ENCODE measurements at regions not wholly inside any gene's neighbourhood (a gene's known extent, or its start where the extent isn't known, plus 50 kb on each side); places are given as distances from the start of the nearest gene placed in this dataset.
"Not testable (repeated sequence)": the region's sequence is repeated elsewhere in the genome, so short reads cannot be mapped to it uniquely, and the experiment has no call there.

- Histone ChIP-seq H2BK20ac (ENCODE audit: low read depth, low read length, poor library complexity, severe bottlenecking) (no peak overlapping the region), H3K27me3 (ENCODE audit: insufficient read depth, low read length) (no peaks in the 10 kb centered on the region), H2BK15ac (ENCODE audit: low read depth, low read length) (no peak overlapping the region), H4K20me1 (ENCODE audit: control insufficient read depth, insufficient read depth, insufficient read length) (no peaks in the 10 kb centered on the region), H3K18ac (ENCODE audit: insufficient read length, low read depth, low read length) (no peak overlapping the region), H2BK12ac (ENCODE audit: insufficient read length, low read depth, low read length) (no peak overlapping the region), H2AK5ac (ENCODE audit: insufficient read length, low read length) (no peak overlapping the region), H3K23ac (ENCODE audit: insufficient read length, low read depth, low read length) (no peak overlapping the region), H4K91ac (ENCODE audit: insufficient read length, low read depth, low read length) (no peak overlapping the region), H2BK120ac (ENCODE audit: low read depth, low read length, poor library complexity, severe bottlenecking) (no peak overlapping the region), H2BK5ac (ENCODE audit: insufficient read length, low read length) (no peak overlapping the region), H4K5ac (ENCODE audit: insufficient read length, low read depth, low read length) (no peak overlapping the region), H3K27ac (ENCODE audit: insufficient read length, low read depth, low read length) (no peak overlapping the region), H3K4me2 (ENCODE audit: insufficient read depth, insufficient read length, low read length) (no peak overlapping the region), H2AFZ (ENCODE audit: low read length) (no peak overlapping the region), H3K23me2 (ENCODE audit: insufficient read length, low read depth, low read length, poor library complexity, severe bottlenecking) (no peaks in the 10 kb centered on the region), H3K9me3 (ENCODE audit: control insufficient read depth, low read depth, low read length) (no peaks in the 10 kb centered on the region), H3K79me1 (ENCODE audit: insufficient read depth, low read depth, low read length, poor library complexity, severe bottlenecking) (no peaks in the 10 kb centered on the region), H3K9ac (ENCODE audit: extremely low read depth, insufficient read length, low read length) (no peak overlapping the region), H3K56ac (ENCODE audit: insufficient read length, low read depth, low read length) (no peak overlapping the region), H3K4ac (ENCODE audit: low read depth, low read length) (no peak overlapping the region), H3K14ac (ENCODE audit: insufficient read depth, low read length) (no peak overlapping the region), H3T11ph (ENCODE audit: low read length) (no peak overlapping the region), H4K8ac (replicated peaks; ENCODE audit: insufficient read length, low read depth, low read length) (no peak overlapping the region), H3K79me2 (ENCODE audit: insufficient read depth, low read length) (no peaks in the 10 kb centered on the region), H3K4me1 (ENCODE audit: insufficient read depth, low read length) (no peaks in the 10 kb centered on the region)
- no peak overlapping the region for H3K4me3 Mint-ChIP-seq
- DNase-seq = no peak
- no peaks in the 10 kb centered on the region for H3K4me1 Mint-ChIP-seq
- H3K36me3 Mint-ChIP-seq (ENCODE audit: insufficient read depth in 1 of 3, low read depth in 3 of 3) = no peaks in the 10 kb centered on the region; a peak in 1 of 7 replicates
- 0 out of 7 replicates have a peak overlapping the region, but pooled peaks of 1 of the 3 experiments have one; percentile 12 for H3K27ac Mint-ChIP-seq
- TF ChIP-seq, protein P1, sequence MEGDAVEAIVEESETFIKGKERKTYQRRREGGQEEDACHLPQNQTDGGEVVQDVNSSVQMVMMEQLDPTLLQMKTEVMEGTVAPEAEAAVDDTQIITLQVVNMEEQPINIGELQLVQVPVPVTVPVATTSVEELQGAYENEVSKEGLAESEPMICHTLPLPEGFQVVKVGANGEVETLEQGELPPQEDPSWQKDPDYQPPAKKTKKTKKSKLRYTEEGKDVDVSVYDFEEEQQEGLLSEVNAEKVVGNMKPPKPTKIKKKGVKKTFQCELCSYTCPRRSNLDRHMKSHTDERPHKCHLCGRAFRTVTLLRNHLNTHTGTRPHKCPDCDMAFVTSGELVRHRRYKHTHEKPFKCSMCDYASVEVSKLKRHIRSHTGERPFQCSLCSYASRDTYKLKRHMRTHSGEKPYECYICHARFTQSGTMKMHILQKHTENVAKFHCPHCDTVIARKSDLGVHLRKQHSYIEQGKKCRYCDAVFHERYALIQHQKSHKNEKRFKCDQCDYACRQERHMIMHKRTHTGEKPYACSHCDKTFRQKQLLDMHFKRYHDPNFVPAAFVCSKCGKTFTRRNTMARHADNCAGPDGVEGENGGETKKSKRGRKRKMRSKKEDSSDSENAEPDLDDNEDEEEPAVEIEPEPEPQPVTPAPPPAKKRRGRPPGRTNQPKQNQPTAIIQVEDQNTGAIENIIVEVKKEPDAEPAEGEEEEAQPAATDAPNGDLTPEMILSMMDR (conservative IDR thresholded peaks at IDR 0.05) = no peak
- no peaks in the 10 kb centered on the region for H3K27me3 Mint-ChIP-seq (ENCODE audit: low read depth)
- H3K9me3 Mint-ChIP-seq = no peaks in the 10 kb centered on the region; a peak in 1 of 5 replicates
These were observed 337.3 kb upstream of the SGO1 start for GRCh38 chr3:20523293-20523692.

DNA sequence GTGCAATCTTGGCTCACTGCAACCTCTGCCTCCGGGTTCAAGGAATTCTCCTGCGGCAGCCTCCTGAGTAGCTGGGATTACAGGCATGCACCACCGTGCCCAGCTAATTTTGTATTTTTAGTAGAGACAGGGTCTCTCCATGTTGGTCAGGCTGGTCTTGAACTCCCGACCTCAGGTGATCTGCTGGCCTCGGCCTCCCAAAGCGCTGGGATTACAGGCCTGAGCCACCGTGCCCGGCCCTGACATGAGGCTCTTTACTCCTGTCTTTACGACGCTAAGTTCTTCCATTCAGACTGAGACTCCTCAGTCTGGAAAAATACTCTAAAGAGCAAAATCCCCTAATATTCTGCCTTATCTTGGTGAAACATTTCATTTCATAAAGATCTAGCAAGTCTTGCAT, 331.3 kb upstream of the SGO1 start:
- not testable (repeated sequence) for H3K18ac ChIP-seq (ENCODE audit: insufficient read length, low read depth, low read length); H3K27ac Mint-ChIP-seq; H3K4me1 ChIP-seq (ENCODE audit: insufficient read depth, low read length); H3K4me2 ChIP-seq (ENCODE audit: insufficient read depth, insufficient read length, low read length); H2BK20ac ChIP-seq (ENCODE audit: low read depth, low read length, poor library complexity, severe bottlenecking); H4K8ac ChIP-seq (replicated peaks; ENCODE audit: insufficient read length, low read depth, low read length); DNase-seq; H2BK15ac ChIP-seq (ENCODE audit: low read depth, low read length); H3K23ac ChIP-seq (ENCODE audit: insufficient read length, low read depth, low read length); H3T11ph ChIP-seq (ENCODE audit: low read length); H3K27me3 Mint-ChIP-seq (ENCODE audit: low read depth); H2AFZ ChIP-seq (ENCODE audit: low read length); H2BK12ac ChIP-seq (ENCODE audit: insufficient read length, low read depth, low read length); H2AK5ac ChIP-seq (ENCODE audit: insufficient read length, low read length); H3K9me3 Mint-ChIP-seq; H3K79me1 ChIP-seq (ENCODE audit: insufficient read depth, low read depth, low read length, poor library complexity, severe bottlenecking); H3K4ac ChIP-seq (ENCODE audit: low read depth, low read length); H3K4me3 Mint-ChIP-seq; H3K56ac ChIP-seq (ENCODE audit: insufficient read length, low read depth, low read length); H3K79me2 ChIP-seq (ENCODE audit: insufficient read depth, low read length); H4K91ac ChIP-seq (ENCODE audit: insufficient read length, low read depth, low read length); H4K20me1 ChIP-seq (ENCODE audit: control insufficient read depth, insufficient read depth, insufficient read length); H3K27me3 ChIP-seq (ENCODE audit: insufficient read depth, low read length); H3K9ac ChIP-seq (ENCODE audit: extremely low read depth, insufficient read length, low read length); H3K14ac ChIP-seq (ENCODE audit: insufficient read depth, low read length); H2BK120ac ChIP-seq (ENCODE audit: low read depth, low read length, poor library complexity, severe bottlenecking); H3K36me3 Mint-ChIP-seq (ENCODE audit: insufficient read depth in 1 of 3, low read depth in 3 of 3); H3K9me3 ChIP-seq (ENCODE audit: control insufficient read depth, low read depth, low read length); H2BK5ac ChIP-seq (ENCODE audit: insufficient read length, low read length); H3K4me1 Mint-ChIP-seq; H3K23me2 ChIP-seq (ENCODE audit: insufficient read length, low read depth, low read length, poor library complexity, severe bottlenecking); H4K5ac ChIP-seq (ENCODE audit: insufficient read length, low read depth, low read length); H3K27ac ChIP-seq (ENCODE audit: insufficient read length, low read depth, low read length)
- no CpG with 5 or more reads among the region's 10 CpGs for WGBS (ENCODE audit: extremely low coverage, insufficient read length, low lambda C conversion rate)

All from H9 (cell line).